ENCODE measurements at regions not wholly inside any gene's neighbourhood (a gene's known extent, or its start where the extent isn't known, plus 50 kb on each side); places are given as distances from the start of the nearest gene placed in this dataset.

DNA sequence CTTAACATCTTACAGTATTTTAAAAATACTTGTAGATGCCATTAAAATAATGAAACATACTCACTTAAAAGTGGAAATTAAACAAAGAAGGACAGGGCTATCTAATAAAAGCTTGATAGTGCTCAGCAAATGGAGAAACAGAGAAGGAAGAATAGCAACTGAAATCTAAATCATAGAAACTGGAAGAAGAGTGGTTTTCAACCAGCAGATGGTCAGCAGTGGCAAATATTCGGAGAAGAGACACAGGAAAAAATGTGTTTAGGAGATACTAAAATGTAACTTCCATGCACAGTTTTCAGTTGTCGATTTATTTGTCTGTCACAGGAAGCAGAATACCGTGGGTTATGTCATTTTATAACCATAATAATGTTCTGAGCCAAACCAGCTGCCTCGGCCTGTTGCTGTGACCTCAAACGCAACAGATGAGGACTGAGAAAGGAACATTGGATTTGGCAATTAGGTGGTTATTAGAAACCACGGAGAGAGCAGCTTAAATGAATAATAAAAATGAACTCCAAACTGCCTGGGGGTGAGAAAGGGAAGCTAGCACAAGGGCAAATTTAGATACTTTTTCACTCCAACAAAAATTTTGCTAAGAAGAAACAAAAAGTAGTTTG, 246.6 kb upstream of the KCNMB2 start:
- no peak for DNase-seq (ENCODE audit: low read depth, low spot score)
- no peak overlapping the region for H3K4me3 ChIP-seq (ENCODE audit: low read length)

DNA sequence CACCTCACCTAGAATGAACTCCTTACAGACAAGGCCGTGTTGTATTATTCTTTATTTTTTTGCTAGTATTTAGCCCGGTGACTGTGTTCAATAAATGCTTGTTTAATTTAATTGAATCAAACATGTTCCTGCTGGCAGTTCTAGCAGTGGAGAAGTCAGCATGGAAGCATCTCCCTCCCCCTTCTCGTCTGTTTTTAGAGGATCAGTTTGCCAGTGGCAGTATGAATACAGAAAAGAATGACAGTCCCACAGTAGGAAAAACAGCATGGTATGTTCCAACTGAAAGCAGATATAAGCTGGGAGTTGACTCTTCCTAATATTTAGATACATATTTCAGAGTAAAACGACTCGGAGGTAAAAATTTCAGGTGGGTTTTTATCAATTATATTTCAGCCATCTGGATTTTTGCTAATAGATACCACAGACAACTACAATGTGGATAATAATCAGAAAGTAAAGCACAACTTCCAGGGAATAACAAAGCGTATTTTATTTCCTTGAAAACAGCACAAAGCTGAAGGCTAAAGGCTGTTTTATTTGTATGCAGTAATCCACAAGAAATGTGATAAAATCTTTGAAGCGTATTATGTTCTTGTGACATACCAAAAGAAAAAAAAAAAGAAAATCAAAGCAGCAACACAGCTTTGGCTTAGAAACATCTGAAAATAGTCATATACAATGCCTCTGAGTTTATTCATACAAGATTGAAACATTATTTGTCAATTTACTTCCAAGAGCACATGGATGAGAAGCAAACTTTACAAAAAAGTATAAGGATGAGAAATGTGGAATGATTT, 244.5 kb upstream of the KCNMB2 start:
- H3K4me3 ChIP-seq (ENCODE audit: low read length), result no peak overlapping the region
- no peak for DNase-seq (ENCODE audit: low read depth, low spot score)

GRCh38 chr3:178295292-178295912, 240.8 kb upstream of the KCNMB2 start:
- no peak for DNase-seq (ENCODE audit: low read depth, low spot score)
- no peak overlapping the region for H3K4me3 ChIP-seq (ENCODE audit: low read length)

DNA sequence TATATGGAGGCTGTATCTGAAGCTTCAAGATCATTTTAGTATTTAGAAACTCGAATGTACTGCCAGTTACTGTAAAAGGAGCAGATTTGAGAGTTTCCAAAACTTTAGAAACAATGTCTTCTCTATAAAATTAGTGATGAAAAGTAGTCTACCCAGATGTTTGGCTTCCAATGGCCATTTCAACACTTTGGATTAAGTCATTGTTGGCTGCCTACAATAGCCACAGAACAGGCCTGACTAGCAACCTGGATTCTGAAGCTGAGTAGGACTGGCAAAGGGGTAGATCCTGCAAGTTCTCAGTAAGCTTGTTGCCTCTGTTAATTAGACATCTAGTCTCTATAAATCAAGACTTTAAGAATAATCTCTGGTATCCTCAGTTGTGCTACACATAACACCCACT, 239.0 kb upstream of the KCNMB2 start:
- DNase-seq (ENCODE audit: low read depth, low spot score), result no peak
- no peak overlapping the region for H3K4me3 ChIP-seq (ENCODE audit: low read length)

DNA sequence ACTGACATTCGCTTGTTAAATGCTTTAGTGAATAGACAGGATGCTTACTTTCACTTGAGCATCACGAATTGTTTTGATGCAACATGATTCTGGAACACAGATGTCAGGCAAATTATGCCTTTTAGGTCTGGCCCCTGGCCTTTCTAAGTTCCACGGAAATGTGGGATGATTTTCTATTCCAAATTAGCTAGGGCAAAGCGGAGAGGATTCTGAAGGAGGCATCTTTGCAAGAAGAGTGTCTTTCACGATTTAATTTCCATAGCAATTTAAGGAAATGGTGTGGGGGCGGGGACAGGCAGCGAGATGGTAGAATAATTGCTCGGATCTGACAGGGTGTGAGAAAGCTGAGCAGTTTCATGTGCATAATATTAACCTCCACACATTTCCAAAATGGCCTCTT, 238.5 kb upstream of the KCNMB2 start:
- H3K4me3 ChIP-seq (ENCODE audit: low read length), result no peak overlapping the region
- DNase-seq (ENCODE audit: low read depth, low spot score), result no peak

DNA sequence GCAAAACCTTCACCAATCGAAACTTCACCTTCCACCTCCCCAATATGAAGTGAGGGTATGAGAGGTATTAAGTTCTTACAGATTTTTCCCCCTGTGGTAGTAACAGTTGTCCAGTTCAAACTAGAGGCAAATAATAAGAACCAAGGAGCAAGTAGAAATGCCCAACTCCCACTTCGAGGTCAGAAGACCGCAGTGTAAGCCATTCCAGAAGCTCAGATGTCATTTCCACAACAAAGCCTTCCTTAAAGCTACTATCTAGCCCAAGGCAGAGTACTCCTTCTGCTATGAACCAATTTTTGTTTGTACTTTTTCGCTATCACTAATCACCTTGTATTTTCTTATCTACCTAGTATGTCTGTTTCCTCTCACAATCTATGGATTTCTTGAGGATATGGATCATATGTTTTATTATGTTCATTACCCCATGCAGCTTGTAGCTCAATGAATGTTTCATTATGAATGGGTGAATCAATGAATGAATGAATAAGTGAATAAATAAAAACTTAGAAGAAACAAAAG, 235.7 kb upstream of the KCNMB2 start:
- no peak for DNase-seq (ENCODE audit: low read depth, low spot score)
- H3K4me3 ChIP-seq (ENCODE audit: low read length), result no peak overlapping the region

- H3K4me3 ChIP-seq (ENCODE audit: low read length), result no peak overlapping the region
- no peak for DNase-seq (ENCODE audit: low read depth, low spot score)
Observed at GRCh38 chr3:178302966-178303930, 233.0 kb upstream of the KCNMB2 start.

DNA sequence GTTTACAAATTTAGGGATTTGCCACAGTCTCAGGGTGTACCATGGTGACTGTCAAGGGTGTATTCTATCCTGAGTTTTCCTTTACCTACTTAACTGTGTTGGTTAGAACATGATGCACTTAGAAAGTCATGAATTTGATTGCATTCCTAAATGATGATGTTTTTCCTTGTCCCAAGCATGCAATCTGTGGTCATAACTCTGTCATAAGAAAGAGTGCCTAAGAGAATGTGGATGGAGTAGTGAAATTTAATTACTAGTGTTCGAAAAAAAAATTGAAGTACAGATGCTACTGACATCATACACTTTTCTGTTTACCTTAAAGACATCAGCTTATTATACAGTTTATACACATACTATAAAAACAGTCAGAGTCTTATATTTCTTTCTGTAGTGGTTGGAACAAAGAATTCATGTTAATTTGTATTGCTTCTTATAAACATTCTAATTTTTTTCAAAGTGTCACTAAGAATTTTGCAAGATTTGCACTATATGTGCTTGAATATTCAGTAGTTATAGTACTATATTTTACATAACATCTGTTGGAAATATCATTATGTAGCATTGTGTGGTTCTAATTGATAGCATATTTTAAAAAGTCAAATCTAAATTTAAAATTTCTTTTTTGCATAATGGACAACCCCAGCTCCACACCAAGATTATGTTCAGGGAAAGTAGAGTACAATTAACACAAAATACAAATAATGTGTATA, 231.3 kb upstream of the KCNMB2 start:
- DNase-seq (ENCODE audit: low read depth, low spot score), result no peak
- no peak overlapping the region for H3K4me3 ChIP-seq (ENCODE audit: low read length)

GRCh38 chr3:178306432-178307115, 229.7 kb upstream of the KCNMB2 start:
- no peak for DNase-seq (ENCODE audit: low read depth, low spot score)
- H3K4me3 ChIP-seq (ENCODE audit: low read length), result no peak overlapping the region

DNA sequence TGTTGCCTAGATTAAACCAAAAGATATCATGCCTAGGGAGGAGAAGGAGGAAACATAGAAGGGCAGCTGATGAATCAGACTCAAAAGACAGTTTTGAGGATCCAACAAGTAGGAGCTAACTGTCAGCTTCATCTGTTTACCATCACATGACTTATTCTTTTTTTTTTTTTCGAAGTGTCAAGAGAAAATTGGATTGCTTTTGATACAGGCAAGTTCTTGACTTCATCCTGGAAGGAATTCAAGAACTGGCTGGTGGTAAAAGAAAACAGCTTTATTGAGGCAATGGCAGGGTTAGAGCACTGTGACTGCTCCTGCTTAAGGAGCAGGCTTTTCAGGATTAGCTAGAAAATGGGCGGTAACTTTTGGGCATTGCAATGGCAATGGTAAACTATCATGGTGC, 227.5 kb upstream of the KCNMB2 start:
- no peak for DNase-seq (ENCODE audit: low read depth, low spot score)
- H3K4me3 ChIP-seq (ENCODE audit: low read length), result no peak overlapping the region

DNA sequence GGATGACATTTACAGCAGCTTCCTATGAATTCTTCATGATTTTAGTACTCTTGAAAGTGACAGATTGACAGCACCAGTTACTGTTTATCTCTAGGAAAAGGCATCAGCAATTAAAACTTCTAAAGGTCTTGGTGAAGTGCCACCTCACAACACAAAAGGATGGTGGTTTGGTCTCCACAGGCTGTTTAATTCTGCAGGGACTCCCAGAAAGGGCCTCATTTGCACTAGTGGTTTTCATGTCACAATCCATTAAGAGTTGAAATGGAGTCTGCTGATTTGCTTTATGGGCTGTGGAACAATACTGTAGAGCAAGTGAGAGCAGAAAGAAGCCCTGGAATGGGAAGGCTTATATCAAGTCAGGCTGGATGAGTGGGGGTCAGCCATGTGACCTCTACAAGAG, 225.3 kb upstream of the KCNMB2 start:
- no peak overlapping the region for H3K4me3 ChIP-seq (ENCODE audit: low read length)
- DNase-seq (ENCODE audit: low read depth, low spot score), result no peak

- H3K4me3 ChIP-seq (ENCODE audit: low read length), result no peak overlapping the region
- DNase-seq (ENCODE audit: low read depth, low spot score), result no peak
Observed at GRCh38 chr3:178313716-178314115, 222.5 kb upstream of the KCNMB2 start.

DNA sequence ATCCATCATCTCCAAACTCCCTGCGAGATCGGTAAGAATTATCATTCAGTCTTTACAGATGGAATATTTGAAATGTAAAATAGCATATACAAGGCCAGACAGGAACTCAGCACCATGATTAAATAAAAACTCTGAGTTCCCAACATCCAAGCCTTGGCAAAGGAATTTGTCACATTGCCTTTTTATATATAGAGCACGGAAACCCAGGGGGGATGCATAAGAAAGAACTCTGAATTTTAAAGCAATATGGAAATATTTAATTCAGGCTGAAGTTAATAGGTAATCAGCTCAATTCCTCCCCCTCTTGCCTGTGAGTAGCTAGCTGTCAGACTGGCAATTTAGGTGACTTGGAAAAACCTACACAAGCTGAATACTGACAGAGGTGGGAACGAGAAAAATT, 217.9 kb upstream of the KCNMB2 start:
- DNase-seq (ENCODE audit: low read depth, low spot score), result no peak
- no peak overlapping the region for H3K4me3 ChIP-seq (ENCODE audit: low read length)

GRCh38 chr3:178318941-178319816, 217.1 kb upstream of the KCNMB2 start:
- H3K4me3 ChIP-seq (ENCODE audit: low read length), result no peak overlapping the region
- DNase-seq (ENCODE audit: low read depth, low spot score), result no peak

DNA sequence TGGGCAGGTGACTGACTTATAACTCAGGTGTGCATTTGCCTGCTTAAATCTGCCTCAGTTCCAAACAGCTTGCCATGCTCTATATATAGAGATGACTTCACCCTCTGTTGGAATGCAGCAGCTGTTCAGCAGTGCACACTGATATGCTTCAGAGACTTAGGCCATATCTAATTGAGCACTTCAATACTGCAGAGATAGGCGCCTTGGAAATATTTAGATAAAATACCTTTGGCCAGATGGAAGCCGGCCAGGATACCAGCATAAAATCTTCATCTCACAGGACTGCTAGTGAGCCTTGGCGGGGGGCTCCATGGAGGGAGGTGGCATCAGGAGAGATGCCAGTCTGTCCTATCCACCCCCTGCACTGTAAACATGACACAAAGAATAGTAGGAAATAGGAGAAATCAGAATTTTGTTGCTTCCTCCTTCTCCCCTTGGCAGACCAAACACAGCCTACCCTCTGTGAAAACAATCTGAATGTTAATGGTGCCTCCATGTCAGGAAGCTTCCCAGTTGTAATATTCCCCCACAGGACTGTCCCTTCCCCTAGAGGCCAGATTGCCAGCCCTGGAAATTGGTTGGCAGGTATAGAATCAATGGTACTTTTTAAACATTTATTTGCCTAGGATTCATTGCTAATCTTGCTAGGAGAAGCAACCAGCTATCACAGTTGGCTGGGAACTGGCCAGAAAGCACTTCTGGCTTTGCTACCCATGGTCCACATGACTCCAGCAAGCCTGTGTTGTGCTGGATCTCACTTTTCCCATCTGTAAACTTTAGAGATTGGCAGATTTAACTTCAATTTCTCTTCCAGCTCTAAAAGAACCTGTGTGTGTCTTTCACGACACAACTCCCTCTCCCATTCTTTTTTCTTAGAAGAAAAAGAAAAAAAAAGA, 215.5 kb upstream of the KCNMB2 start:
- no peak overlapping the region for H3K4me3 ChIP-seq (ENCODE audit: low read length)
- DNase-seq (ENCODE audit: low read depth, low spot score), result no peak

DNA sequence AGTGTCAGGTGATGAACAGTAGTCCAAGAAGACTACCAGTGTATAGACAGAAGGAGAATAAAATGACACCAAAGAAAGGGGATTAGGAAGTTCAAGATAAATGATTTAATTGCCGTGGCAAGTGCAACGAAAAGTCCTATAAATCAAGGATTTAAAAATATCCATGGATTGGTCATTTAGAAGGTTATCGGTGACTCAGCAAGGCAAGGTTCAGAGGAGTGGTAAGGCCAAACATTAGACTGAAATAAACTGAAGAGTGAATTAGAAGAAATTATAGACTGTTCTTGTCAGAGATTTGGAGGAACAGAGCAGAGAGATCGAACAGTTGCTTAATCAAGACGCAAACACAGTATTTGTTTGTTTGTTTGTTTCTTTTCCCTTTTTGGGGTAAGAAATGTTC, 211.9 kb upstream of the KCNMB2 start:
- no peak overlapping the region for H3K4me3 ChIP-seq (ENCODE audit: low read length)
- DNase-seq (ENCODE audit: low read depth, low spot score), result no peak

Measured in Jurkat, Clone E6-1 (cell line).